ENCODE measurements at regions not wholly inside any gene's neighbourhood (a gene's known extent, or its start where the extent isn't known, plus 50 kb on each side); places are given as distances from the start of the nearest gene placed in this dataset.

DNA sequence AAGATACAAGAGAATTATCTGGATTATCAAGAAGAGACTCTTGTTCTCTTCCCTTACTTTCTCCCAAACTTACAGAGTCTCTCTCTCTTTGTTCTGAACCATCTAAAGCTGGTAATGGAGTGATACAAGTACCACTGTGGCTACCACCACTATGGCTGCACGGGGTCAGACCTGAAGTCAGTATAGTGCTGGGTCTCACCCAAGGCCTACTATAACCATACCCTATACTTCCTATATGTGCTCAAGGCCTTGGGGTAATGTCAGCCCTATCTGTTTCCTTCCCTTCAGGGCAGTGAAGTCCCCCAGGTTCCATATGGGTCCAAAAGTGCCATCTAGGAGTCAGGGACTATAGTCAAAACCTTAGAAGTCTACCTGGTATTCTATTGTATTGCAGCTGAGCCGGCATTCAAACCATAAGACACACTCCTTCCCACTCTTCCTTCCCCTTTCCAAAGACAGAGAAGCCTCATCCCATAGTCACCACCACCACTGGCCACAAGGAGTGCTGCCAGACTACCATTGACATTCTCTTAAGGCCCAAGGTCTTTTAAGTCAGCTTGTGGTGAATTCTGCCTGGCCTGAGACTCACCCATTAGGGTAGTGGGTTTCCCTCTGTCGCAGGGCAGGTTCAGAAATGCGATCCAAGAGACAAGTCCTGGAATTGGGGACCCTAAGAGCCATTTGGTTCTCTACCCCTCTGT, 615.0 kb upstream of the NECTIN3 start:
- no peak for DNase-seq (ENCODE audit: low spot score)

DNA sequence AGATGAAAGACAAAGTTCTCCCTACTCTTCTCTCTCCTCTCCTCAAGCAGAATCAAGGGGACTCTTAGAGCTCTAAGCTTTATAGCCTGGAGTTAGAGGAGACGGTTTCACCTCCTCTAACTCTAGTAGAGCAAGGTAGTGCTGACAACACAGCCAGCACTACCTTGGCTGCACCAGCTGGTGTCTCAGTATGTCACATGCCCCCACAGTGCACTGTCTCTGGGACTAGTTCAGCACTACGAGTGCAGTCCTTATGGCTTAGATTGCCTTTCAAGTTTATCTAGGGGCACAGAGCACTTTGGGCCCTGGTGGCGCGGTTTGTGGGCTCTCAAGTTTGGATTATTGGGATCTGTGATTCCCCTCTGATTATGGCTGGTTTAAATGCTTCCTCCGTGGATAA, 614.1 kb upstream of the NECTIN3 start:
- H3K4me3 ChIP-seq = no peak overlapping the region
- peaks cover 0 to 10% of the 10 kb centered on the region in 2 donors for H3K9me3 ChIP-seq
- no peak overlapping the region for H3K27ac ChIP-seq
- no peaks in the 10 kb centered on the region for H3K36me3 ChIP-seq
- no peak for DNase-seq (ENCODE audit: low spot score)
- no peaks in the 10 kb centered on the region for H3K4me1 ChIP-seq
- TF ChIP-seq, protein P1, sequence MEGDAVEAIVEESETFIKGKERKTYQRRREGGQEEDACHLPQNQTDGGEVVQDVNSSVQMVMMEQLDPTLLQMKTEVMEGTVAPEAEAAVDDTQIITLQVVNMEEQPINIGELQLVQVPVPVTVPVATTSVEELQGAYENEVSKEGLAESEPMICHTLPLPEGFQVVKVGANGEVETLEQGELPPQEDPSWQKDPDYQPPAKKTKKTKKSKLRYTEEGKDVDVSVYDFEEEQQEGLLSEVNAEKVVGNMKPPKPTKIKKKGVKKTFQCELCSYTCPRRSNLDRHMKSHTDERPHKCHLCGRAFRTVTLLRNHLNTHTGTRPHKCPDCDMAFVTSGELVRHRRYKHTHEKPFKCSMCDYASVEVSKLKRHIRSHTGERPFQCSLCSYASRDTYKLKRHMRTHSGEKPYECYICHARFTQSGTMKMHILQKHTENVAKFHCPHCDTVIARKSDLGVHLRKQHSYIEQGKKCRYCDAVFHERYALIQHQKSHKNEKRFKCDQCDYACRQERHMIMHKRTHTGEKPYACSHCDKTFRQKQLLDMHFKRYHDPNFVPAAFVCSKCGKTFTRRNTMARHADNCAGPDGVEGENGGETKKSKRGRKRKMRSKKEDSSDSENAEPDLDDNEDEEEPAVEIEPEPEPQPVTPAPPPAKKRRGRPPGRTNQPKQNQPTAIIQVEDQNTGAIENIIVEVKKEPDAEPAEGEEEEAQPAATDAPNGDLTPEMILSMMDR (IDR thresholded peaks at IDR 0.05) = no peak
- H3K27me3 ChIP-seq = no peaks in the 10 kb centered on the region

More for the DNA sequence above, 615.0 kb upstream of the NECTIN3 start:
- no peaks in the 10 kb centered on the region for H3K36me3 ChIP-seq
- TF ChIP-seq, protein P1 (IDR thresholded peaks at IDR 0.05) = no peak
- H3K9me3 ChIP-seq = peaks cover 0 to 10% of the 10 kb centered on the region in 2 donors
- no peak overlapping the region for H3K4me3 ChIP-seq
- H3K27ac ChIP-seq = no peak overlapping the region
- H3K4me1 ChIP-seq = no peaks in the 10 kb centered on the region
- H3K27me3 ChIP-seq = no peaks in the 10 kb centered on the region

DNA sequence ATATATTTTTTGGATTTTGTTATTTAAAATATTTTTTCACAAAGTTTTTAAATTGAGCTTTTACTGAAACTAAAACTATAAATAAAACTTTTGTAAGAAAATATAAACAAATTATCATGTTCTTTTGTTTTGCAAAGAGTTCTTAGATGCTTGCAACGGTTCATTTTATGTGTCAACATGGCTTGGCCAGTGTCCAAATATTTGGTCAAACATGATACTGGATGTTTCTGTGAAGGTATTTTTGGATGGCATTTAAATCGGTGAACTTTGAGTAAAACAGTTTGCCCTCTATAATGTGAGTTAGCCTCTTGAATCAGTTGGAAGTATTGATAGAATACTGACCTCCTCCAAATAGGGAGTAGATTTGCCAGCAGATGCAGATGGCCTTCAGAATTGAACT, 612.6 kb upstream of the NECTIN3 start:
- Histone ChIP-seq H3K4me1 (no peaks in the 10 kb centered on the region), H3K27me3 (no peaks in the 10 kb centered on the region), H3K4me3 (no peak overlapping the region), H3K27ac (no peak overlapping the region), H3K36me3 (no peaks in the 10 kb centered on the region), H3K9me3 (peaks cover 0 to 10% of the 10 kb centered on the region in 2 donors)
- no peak for DNase-seq (ENCODE audit: low spot score)
- TF ChIP-seq, protein P1 (IDR thresholded peaks at IDR 0.05) = no peak

DNA sequence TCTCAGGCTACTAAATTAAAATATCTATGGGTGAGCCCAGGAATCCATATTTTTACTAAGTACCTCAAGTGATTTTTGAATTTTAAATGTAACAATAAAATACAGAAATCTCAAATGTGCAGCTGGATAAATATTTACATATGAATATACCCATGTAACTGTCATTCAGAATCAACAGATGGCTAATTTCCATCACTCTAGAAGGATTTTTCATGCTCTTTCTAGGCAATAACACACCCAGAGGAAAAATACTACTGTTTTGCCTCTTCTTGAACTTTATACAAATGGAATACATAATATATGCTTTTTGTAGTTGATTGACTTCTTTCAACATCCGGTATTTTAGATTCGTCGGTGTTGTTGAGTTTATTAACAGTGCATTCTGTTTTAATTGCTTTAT, 601.3 kb upstream of the NECTIN3 start:
- Histone ChIP-seq H3K36me3 (no peaks in the 10 kb centered on the region), H3K27me3 (no peaks in the 10 kb centered on the region), H3K27ac (no peak overlapping the region), H3K4me1 (no peaks in the 10 kb centered on the region), H3K4me3 (no peak overlapping the region), H3K9me3 (no peaks in the 10 kb centered on the region)
- TF ChIP-seq, protein P1 (IDR thresholded peaks at IDR 0.05) = no peak
- DNase-seq (ENCODE audit: low spot score) = no peak

DNA sequence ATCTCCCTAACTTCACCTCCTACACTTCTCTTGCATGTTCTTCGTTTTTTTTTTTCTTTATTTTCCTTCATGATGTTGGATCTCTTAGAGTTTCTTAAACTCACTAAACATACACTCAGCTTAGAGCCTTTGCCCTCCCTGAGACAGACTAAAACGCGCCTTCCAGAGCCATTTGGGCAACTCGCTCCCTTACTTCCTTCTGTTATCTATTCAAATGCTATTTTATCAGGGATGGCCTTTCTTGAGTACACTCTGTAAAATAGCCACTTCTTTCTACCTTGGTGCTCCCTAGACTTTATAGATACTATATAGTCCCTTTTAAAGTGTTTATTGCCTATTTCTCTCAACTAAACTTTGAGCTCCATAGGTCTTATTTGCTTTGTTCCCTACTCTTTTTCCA, 598.2 kb upstream of the NECTIN3 start:
- Histone ChIP-seq H3K4me1 (no peaks in the 10 kb centered on the region), H3K36me3 (no peaks in the 10 kb centered on the region), H3K9me3 (no peaks in the 10 kb centered on the region), H3K27me3 (no peaks in the 10 kb centered on the region), H3K27ac (no peak overlapping the region), H3K4me3 (no peak overlapping the region)
- no peak for DNase-seq (ENCODE audit: low spot score)
- TF ChIP-seq, protein P1 (IDR thresholded peaks at IDR 0.05) = no peak

DNA sequence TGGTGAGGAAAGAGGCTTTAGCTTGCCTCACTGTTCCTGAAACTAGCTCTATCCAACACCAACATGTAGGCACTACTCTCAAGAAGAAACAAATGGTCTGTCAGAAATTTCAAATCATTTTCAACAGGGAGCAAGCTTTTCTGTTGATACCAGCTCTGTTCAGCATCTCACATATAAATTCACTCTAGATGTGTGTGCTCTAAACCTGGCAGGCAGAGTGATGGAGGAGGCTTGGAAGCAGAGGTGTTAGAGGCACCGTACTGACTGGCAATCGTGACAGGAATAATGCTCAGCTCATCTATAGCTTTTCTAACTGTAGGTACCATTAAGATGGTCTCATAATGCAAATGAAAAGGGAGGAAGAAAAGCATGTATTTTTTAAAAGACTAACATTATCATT, 597.2 kb upstream of the NECTIN3 start:
- Histone ChIP-seq H3K4me1 (no peaks in the 10 kb centered on the region), H3K9me3 (no peaks in the 10 kb centered on the region), H3K27ac (no peak overlapping the region), H3K4me3 (no peak overlapping the region), H3K27me3 (no peaks in the 10 kb centered on the region), H3K36me3 (no peaks in the 10 kb centered on the region)
- no peak for DNase-seq (ENCODE audit: low spot score)
- TF ChIP-seq, protein P1 (IDR thresholded peaks at IDR 0.05) = no peak

Data from right atrium auricular region (tissue), 2 donors.